Esophagus (tissue), 2 donors: ENCODE measurements at regions not wholly inside any gene's neighbourhood (a gene's known extent, or its start where the extent isn't known, plus 50 kb on each side); places are given as distances from the start of the nearest gene placed in this dataset.

Experiments
- H3K27ac ChIP-seq, 2 donors: one replicate each; pipeline ENCODE4 v1.5.1; 2013; ENCODE audit warnings: low read depth in 2 of 2, mild to moderate bottlenecking in 2 of 2, inconsistent platforms in 1 of 2, low read length in 1 of 2, moderate library complexity in 1 of 2
- H3K27me3 ChIP-seq, 2 donors: one replicate each; pipeline ENCODE4 v1.6.1; 2013; ENCODE audit warnings: low read length in 2 of 2, control low read depth in 1 of 2, mild to moderate bottlenecking in 1 of 2; ENCODE audit not compliant: insufficient read depth in 2 of 2, control insufficient read depth in 1 of 2
- H3K36me3 ChIP-seq, 2 donors: one replicate each; pipeline ENCODE4 v1.6.1; 2013; ENCODE audit warnings: low read length in 1 of 2; ENCODE audit not compliant: control insufficient read depth in 2 of 2, insufficient read depth in 2 of 2
- H3K4me1 ChIP-seq, 2 donors: one replicate each; pipeline ENCODE4 v1.6.1; 2013; ENCODE audit warnings: low read length in 1 of 2; ENCODE audit not compliant: control insufficient read depth in 2 of 2, insufficient read depth in 2 of 2
- H3K4me3 ChIP-seq, 2 donors: one replicate each; pipeline ENCODE4 v1.5.1; 2013; ENCODE audit warnings: low read length in 2 of 2, mild to moderate bottlenecking in 2 of 2, low read depth in 1 of 2, moderate library complexity in 1 of 2
- H3K9me3 ChIP-seq, 2 donors: one replicate each; pipeline ENCODE4 v1.6.1; 2013; ENCODE audit warnings: mild to moderate bottlenecking in 2 of 2, low read depth in 1 of 2, low read length in 1 of 2, moderate library complexity in 1 of 2; ENCODE audit not compliant: control insufficient read depth in 2 of 2, insufficient read depth in 1 of 2
- WGBS, 2 donors: extraction: QIAGEN DNeasy Blood & Tissue Kit; methylation state at CpG; one replicate each; pipeline ENCODE4 v1.1.7; 2013; 5-methylcytosine and 5-hydroxymethylcytosine counted together
- donor health status: healthy with polysubstance abuse.
- donor health status: Bipolar disorder and iron deficiency.

DNA sequence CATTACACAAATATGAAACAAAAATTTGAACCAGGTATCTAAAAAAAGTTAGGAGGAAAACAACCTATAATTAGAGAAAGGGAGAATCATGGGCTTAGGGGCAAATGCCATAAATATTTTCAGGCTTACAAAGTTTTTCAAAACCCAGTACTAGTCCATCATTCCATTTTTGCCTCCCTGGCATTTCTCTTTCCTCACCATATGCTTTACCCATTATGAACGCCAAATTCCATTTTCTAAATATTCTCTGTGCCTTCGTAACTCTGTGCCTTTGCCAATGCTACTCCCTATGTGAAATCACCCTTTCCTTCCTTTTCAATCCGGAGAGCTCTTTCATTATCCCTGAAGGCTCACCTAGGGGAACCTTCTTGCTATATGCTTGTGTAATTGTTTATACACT is 434.1 kb downstream of the ZSWIM6 start:
- H3K27me3 ChIP-seq: no peaks in the 10 kb centered on the region
- H3K36me3 ChIP-seq: no peaks in the 10 kb centered on the region
- H3K4me1 ChIP-seq: no peaks in the 10 kb centered on the region
- no peak overlapping the region for H3K27ac ChIP-seq
- no peaks in the 10 kb centered on the region for H3K9me3 ChIP-seq
- 74 to 90% methylated on average over 3 of the region's 3 CpGs for WGBS, 2 donors
- no peak overlapping the region for H3K4me3 ChIP-seq

GRCh38 chr5:61767231-61768080 is 435.4 kb downstream of the ZSWIM6 start:
- no peaks in the 10 kb centered on the region for H3K9me3 ChIP-seq
- no peaks in the 10 kb centered on the region for H3K36me3 ChIP-seq
- 65 to 78% methylated on average over 7 of the region's 7 CpGs for WGBS, 2 donors
- H3K4me1 ChIP-seq: no peaks in the 10 kb centered on the region
- H3K4me3 ChIP-seq: no peak overlapping the region
- H3K27me3 ChIP-seq: no peaks in the 10 kb centered on the region
- H3K27ac ChIP-seq: no peak overlapping the region

DNA sequence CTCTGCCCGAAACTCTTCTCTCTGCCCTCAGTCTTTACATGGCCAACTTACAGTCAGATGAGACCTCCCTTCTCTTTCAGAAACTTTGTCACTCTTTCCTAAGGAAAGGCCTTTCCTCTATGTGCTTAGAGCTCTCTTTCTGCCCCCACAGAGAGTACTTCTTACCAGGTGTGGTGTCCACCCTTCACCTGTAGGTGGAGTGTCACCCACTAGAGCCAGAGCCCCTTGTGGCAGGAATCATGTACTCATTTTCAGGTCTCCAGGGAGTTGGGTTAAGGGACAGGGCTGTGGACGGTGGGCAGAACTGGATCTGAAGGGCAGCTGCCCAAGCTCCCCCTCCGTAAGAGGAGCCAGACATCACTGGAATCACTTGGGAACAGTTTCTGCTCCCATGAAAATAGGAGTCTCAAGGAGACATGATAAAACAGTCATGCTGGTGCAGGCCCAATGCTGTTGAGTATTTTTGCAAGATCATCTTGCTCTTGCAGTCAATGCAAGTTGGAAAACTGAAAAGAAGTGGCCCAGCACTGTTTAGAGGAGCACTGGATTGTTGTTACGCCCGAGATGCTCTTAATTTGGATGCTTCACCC is 436.7 kb downstream of the ZSWIM6 start:
- Histone ChIP-seq H3K36me3 (no peaks in the 10 kb centered on the region), H3K4me3 (no peak overlapping the region), H3K27ac (no peak overlapping the region), H3K27me3 (no peaks in the 10 kb centered on the region), H3K4me1 (no peaks in the 10 kb centered on the region), H3K9me3 (no peaks in the 10 kb centered on the region)
- WGBS, 2 donors: 87 to 89% methylated on average over 5 of the region's 5 CpGs

DNA sequence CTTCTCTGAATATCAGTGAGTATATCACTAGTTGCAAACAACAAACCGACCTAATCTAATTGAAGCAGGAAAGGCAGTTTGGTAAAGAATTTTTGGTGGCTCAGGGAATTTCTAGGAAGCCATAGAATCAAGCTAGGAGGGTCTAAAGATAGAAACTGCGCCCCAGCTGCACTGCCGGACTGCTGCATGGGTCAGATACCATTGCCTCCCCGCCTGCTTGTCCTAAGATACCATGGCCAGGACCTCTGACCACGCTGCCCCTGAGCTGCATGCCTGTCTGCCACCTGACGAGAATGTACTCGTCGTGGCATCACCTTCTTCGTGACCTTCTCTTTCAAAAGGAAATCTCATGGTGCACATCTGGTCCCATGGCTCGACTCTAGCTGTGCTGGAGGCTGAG is 439.0 kb downstream of the ZSWIM6 start:
- WGBS, 2 donors: 76 to 84% methylated on average over 10 of the region's 10 CpGs
- no peaks in the 10 kb centered on the region for H3K27me3 ChIP-seq
- H3K4me3 ChIP-seq: no peak overlapping the region
- no peaks in the 10 kb centered on the region for H3K36me3 ChIP-seq
- no peaks in the 10 kb centered on the region for H3K9me3 ChIP-seq
- no peaks in the 10 kb centered on the region for H3K4me1 ChIP-seq
- no peak overlapping the region for H3K27ac ChIP-seq

- H3K4me1 ChIP-seq: no peaks in the 10 kb centered on the region
- H3K27me3 ChIP-seq: no peaks in the 10 kb centered on the region
Observed at GRCh38 chr5:61771808-61772207, 439.8 kb downstream of the ZSWIM6 start.

DNA sequence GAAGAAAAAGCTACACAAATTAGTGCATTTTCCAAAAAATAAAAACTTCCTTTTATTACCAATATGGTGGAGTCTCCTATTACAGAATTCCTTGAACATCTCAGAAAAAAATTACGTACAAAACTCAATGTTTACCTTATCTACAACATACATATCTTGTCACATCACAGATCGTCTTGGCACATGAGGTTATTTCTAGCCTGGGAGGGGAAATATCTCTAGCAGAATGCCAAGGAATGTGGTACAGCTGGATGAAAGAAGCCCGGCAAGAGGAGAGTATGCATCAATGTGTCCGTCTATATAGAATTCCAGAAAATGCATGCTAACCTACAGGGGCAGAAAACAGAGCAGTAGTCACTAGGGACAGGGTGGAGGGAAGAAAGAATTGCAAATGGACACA is 443.8 kb downstream of the ZSWIM6 start:
- 41 to 46% methylated on average over 4 of the region's 4 CpGs for WGBS, 2 donors
- no peak overlapping the region for H3K27ac ChIP-seq
- H3K27me3 ChIP-seq: no peaks in the 10 kb centered on the region
- no peaks in the 10 kb centered on the region for H3K9me3 ChIP-seq
- H3K4me3 ChIP-seq: no peak overlapping the region
- no peaks in the 10 kb centered on the region for H3K36me3 ChIP-seq
- no peaks in the 10 kb centered on the region for H3K4me1 ChIP-seq

More at GRCh38 chr5:61771808-61772207, 439.8 kb downstream of the ZSWIM6 start:
- no peak overlapping the region for H3K4me3 ChIP-seq
- no peaks in the 10 kb centered on the region for H3K9me3 ChIP-seq
- no peak overlapping the region for H3K27ac ChIP-seq
- H3K36me3 ChIP-seq: no peaks in the 10 kb centered on the region

DNA sequence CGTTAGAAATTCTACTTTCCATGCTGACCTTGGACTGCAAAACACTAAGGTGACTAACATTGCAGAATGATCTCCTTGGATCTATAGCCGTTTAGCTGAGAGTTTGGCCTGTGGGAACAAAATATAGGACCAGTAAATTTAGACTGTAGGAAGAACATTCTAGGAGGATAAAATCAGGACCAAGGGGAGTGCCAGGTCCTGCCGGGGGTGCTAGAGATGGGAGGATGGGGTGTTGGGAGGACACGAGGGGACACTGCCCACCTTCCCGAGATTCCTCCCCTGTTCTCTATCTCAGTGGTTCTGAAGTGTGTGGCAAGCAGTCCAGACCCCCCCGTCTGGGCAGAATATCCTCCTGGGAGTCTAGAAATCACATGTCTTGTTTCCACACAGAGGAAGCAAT is 445.2 kb downstream of the ZSWIM6 start:
- Histone ChIP-seq H3K4me3 (no peak overlapping the region), H3K27me3 (no peaks in the 10 kb centered on the region), H3K36me3 (no peaks in the 10 kb centered on the region), H3K9me3 (no peaks in the 10 kb centered on the region), H3K4me1 (no peaks in the 10 kb centered on the region), H3K27ac (no peak overlapping the region)
- 65 to 73% methylated on average over 6 of the region's 6 CpGs for WGBS, 2 donors

- H3K4me3 ChIP-seq: no peak overlapping the region
- WGBS, 2 donors: 54 to 71% methylated on average over 2 of the region's 2 CpGs
Observed at GRCh38 chr5:61779743-61780142, 447.7 kb downstream of the ZSWIM6 start.

GRCh38 chr5:61783481-61783880 is 451.4 kb downstream of the ZSWIM6 start:
- Histone ChIP-seq H3K9me3 (no peaks in the 10 kb centered on the region), H3K27me3 (no peaks in the 10 kb centered on the region), H3K27ac (no peak overlapping the region), H3K4me3 (no peak overlapping the region), H3K36me3 (no peaks in the 10 kb centered on the region), H3K4me1 (no peaks in the 10 kb centered on the region)
- 69 to 74% methylated on average over 2 of the region's 2 CpGs for WGBS, 2 donors

More at GRCh38 chr5:61779743-61780142, 447.7 kb downstream of the ZSWIM6 start:
- Histone ChIP-seq H3K9me3 (no peaks in the 10 kb centered on the region), H3K36me3 (no peaks in the 10 kb centered on the region), H3K4me1 (no peaks in the 10 kb centered on the region), H3K27me3 (no peaks in the 10 kb centered on the region), H3K27ac (no peak overlapping the region)

- Histone ChIP-seq H3K27me3 (no peaks in the 10 kb centered on the region), H3K4me3 (no peak overlapping the region), H3K4me1 (no peaks in the 10 kb centered on the region), H3K27ac (no peak overlapping the region), H3K9me3 (no peaks in the 10 kb centered on the region), H3K36me3 (no peaks in the 10 kb centered on the region)
- WGBS, 2 donors: 71 to 79% methylated on average over 6 of the region's 6 CpGs
Observed at GRCh38 chr5:61784341-61784740, 452.3 kb downstream of the ZSWIM6 start.
